ENCODE measurements at regions not wholly inside any gene's neighbourhood (a gene's known extent, or its start where the extent isn't known, plus 50 kb on each side); places are given as distances from the start of the nearest gene placed in this dataset.
A peak's percentile ranks its signal among the peaks of the same experiment; 100 is the strongest.

DNA sequence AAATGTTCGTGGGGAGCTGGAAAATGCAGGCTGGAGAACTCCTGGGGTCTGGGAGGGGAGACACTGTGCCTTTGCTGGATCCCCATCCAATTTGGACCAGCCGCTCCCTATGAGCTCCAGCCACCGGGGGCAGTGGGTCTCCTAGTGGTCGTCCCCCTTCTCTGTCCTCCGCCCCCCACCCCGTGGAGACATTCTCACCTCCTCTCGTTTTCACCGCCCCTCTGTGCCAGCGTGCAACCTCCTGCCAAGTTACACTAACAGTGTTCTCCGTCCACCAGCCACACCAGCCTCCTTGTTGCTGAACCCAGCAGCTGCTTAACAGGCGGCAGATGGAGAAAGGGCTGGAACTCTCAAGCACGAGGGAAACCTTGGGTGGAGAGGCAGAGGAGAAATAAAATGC, 67.4 kb upstream of the SOX9 start:
- DNase-seq (ENCODE audit: low read depth): no peak
- H3K4me3 ChIP-seq (ENCODE audit: low read length): no peak overlapping the region
- TF ChIP-seq, protein P1, sequence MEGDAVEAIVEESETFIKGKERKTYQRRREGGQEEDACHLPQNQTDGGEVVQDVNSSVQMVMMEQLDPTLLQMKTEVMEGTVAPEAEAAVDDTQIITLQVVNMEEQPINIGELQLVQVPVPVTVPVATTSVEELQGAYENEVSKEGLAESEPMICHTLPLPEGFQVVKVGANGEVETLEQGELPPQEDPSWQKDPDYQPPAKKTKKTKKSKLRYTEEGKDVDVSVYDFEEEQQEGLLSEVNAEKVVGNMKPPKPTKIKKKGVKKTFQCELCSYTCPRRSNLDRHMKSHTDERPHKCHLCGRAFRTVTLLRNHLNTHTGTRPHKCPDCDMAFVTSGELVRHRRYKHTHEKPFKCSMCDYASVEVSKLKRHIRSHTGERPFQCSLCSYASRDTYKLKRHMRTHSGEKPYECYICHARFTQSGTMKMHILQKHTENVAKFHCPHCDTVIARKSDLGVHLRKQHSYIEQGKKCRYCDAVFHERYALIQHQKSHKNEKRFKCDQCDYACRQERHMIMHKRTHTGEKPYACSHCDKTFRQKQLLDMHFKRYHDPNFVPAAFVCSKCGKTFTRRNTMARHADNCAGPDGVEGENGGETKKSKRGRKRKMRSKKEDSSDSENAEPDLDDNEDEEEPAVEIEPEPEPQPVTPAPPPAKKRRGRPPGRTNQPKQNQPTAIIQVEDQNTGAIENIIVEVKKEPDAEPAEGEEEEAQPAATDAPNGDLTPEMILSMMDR (IDR thresholded peaks at IDR 0.05; ENCODE audit: insufficient read depth, low read depth, low read length, missing control alignments): no peak

DNA sequence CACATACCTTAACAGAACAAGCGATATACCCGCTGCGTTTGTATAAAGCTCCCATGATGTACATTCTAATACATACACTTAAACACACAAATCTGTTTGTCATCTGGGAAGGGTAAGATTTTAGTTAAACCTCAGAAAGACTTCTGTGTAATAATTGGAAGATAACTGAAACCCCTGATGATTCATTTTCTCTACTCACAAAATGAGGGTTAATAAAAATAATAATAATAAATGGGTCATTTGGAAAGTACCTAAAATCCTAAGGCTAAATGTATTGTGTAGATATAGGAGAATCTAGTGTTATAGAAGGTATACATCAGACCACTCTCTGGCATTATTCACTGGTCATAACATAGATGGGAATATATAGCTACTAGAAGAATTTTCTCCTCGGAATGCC, 64.7 kb upstream of the SOX9 start:
- no peak overlapping the region for H3K4me3 ChIP-seq (ENCODE audit: low read length)
- TF ChIP-seq, protein P1 (IDR thresholded peaks at IDR 0.05; ENCODE audit: insufficient read depth, low read depth, low read length, missing control alignments): no peak
- DNase-seq (ENCODE audit: low read depth): no peak

DNA sequence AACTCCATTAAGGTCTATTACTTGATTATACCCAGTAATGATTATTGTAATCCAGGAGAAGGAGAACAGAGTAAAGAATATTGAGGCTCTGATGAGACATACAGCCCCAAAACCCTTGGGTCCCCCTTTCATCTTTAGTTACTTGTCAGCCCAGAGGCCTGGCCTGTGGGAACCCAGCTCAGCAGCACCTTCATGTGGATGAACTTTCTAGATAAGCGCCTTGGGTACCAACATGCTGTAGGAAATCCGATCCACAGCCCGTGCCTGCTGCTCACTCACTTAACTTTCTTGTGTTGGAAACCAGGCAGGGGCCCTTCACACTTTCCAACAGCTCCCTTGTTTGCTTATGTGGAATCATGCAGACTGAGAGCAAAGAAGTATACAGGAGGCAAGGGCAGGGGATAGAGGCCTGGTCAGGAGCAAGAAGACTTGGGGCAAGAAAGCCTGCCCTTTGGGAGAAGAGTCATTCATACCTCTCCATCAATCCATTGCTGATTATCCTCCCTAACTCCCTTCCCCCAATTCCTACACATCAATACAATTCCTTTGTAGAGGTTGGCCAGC, 64.0 kb upstream of the SOX9 start:
- TF ChIP-seq, protein P1 (IDR thresholded peaks at IDR 0.05; ENCODE audit: insufficient read depth, low read depth, low read length, missing control alignments): no peak
- H3K4me3 ChIP-seq (ENCODE audit: low read length): no peak overlapping the region

DNA sequence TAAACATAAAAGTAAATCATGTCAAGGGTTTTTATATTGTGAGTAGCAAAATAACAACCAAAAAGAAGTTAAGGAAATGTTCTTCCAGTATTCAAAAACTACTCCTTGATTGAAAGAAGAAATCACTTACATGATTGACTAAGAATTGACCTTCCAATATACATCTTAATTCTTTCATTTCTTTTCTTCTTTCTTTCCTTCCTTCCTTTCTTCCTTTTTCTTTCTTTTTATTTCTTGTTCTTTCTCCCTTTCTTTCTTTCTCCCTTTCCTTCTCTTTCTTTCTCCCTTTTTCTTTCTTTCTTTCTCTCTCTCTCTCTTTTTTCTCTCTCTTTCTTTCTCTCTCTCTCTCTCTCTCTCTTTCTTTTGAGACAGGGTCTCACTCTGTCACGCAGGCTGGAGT, 60.7 kb upstream of the SOX9 start:
- no peak overlapping the region for H3K4me3 ChIP-seq (ENCODE audit: low read length)
- DNase-seq (ENCODE audit: low read depth): no peak
- TF ChIP-seq, protein P1 (IDR thresholded peaks at IDR 0.05; ENCODE audit: insufficient read depth, low read depth, low read length, missing control alignments): no peak

More for the DNA sequence above, 64.0 kb upstream of the SOX9 start:
- DNase-seq (ENCODE audit: low read depth): no peak

DNA sequence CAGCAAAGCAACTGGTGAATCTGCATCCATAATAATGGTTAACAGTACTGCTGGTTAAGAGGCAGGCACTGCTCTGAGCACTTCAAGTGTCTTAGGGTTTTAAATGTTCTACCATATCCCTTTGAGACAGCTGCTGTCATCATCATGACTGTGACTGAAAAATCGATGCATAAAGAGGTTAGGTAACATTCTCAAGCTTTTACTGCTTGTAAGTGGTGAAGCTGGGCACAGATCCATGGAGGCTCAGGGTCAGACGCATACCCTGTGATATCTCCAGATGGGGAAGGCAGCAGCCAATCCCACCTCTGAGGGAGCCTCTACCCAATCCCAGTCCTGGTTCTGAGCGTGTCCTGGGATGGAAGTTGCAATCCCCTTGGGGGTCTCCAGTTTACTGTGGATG, 57.6 kb upstream of the SOX9 start:
- H3K4me3 ChIP-seq (ENCODE audit: low read length): no peak overlapping the region
- DNase-seq (ENCODE audit: low read depth): no peak
- TF ChIP-seq, protein P1 (IDR thresholded peaks at IDR 0.05; ENCODE audit: insufficient read depth, low read depth, low read length, missing control alignments): no peak

DNA sequence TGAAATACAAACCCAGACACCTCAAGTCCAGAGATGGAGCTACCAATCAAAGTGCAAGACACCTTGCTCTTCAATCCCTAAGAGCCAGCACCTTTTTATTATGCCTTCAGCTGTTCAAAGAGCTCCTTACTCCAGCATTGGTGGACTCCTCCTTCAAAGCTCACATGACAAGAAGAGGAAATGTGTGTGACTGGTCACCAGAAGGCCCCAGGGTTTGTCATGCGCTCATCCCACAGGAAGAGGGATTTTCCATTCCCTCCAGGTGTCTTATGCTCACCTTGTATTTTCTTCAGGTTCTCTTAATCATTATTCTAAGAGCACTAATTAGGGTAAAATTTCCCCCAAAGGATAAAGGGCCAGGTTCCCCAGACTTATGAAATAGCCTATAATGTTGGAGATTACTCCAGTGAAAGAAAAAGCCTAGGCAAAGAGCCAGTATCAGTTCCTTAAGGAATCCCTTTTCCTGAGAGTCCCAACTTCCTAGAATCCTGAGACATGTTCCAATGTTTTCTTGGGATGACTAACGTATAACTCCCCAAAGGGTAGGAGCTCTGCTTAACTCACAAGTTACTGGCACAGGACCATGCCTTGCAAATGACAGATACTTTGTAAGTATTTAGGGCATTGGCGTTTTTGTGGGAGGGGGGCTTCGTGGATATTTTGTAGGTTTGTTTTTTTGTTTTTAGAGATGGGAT, 56.9 kb upstream of the SOX9 start:
- H3K4me3 ChIP-seq (ENCODE audit: low read length): no peak overlapping the region
- DNase-seq (ENCODE audit: low read depth): peak; percentile 54
- TF ChIP-seq, protein P1 (IDR thresholded peaks at IDR 0.05; ENCODE audit: insufficient read depth, low read depth, low read length, missing control alignments): no peak
